Lower leg skin (tissue), 4 donors: ENCODE measurements at regions not wholly inside any gene's neighbourhood (a gene's known extent, or its start where the extent isn't known, plus 50 kb on each side); places are given as distances from the start of the nearest gene placed in this dataset.

Experiments used
- DNase-seq, 2 donors: peaks; one replicate each; pipeline ENCODE4 v3.0.0-alpha.2; 2019; ENCODE audit warnings: low spot score in 2 of 2
- H3K4me3 ChIP-seq: fragments of 200-600 bp; sonication (generic); 2 replicates; pipeline ENCODE4 v1.5.1; 2017; ENCODE audit warnings: mild to moderate bottlenecking, low read depth; ENCODE audit not compliant: poor library complexity, severe bottlenecking
- POLR2A ChIP-seq, 2 donors: fragments of 450-650 bp; IDR thresholded peaks; one replicate each; pipeline ENCODE4 v1.6.1; 2016 to 2017; ENCODE audit warnings: antibody characterized with exemption in 2 of 2, mild to moderate bottlenecking in 1 of 2, moderate library complexity in 1 of 2
- WGBS, 2 donors: methylation state at CpG; one replicate each; pipeline ENCODE4 v1.1.5; 2018; 5-methylcytosine and 5-hydroxymethylcytosine counted together
- intact Hi-C: fragments of 100-400 bp; cut with DNase I; formaldehyde crosslinking; loops from one replicate; pipeline ENCODE4 v1.15.0; 2023; ENCODE audit warnings: low total_unique reads
- TF ChIP-seq, protein P1 (sequence below), 3 donors: fragments of 450-650 bp; IDR thresholded peaks; one replicate each; pipeline ENCODE4 v1.5.1; 2016; ENCODE audit warnings: antibody characterized with exemption in 3 of 3, mild to moderate bottlenecking in 3 of 3, moderate library complexity in 2 of 3

DNA sequence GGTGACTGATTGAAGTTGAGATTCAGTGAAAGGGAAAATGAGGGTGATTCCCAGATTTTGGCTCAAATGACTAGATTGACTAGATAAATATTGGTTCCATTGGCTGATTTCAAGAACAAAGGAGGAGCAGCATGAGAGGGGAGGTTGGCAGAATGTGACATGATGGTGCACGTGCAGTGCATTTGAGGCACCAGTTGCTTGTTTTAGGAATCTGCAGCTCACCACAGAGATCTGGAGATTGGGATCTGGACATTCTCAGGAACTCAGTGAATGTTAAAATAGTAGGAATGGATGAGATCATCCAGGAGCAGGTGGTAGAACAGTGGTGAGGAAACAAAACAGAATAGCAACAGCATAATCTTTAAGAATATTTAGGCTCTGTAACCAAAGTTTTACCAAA lies 496.3 kb downstream of the DHX35 start:
- no peak overlapping the region for H3K4me3 ChIP-seq
- intact Hi-C loops, result no loop called here
- TF ChIP-seq, protein P1, sequence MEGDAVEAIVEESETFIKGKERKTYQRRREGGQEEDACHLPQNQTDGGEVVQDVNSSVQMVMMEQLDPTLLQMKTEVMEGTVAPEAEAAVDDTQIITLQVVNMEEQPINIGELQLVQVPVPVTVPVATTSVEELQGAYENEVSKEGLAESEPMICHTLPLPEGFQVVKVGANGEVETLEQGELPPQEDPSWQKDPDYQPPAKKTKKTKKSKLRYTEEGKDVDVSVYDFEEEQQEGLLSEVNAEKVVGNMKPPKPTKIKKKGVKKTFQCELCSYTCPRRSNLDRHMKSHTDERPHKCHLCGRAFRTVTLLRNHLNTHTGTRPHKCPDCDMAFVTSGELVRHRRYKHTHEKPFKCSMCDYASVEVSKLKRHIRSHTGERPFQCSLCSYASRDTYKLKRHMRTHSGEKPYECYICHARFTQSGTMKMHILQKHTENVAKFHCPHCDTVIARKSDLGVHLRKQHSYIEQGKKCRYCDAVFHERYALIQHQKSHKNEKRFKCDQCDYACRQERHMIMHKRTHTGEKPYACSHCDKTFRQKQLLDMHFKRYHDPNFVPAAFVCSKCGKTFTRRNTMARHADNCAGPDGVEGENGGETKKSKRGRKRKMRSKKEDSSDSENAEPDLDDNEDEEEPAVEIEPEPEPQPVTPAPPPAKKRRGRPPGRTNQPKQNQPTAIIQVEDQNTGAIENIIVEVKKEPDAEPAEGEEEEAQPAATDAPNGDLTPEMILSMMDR (IDR thresholded peaks at IDR 0.05), result no peak
- TF ChIP-seq POLR2A (IDR thresholded peaks at IDR 0.05), result no peak
- WGBS, 2 donors, result 83 to 95% methylated on average over 1 of the region's 1 CpG
- DNase-seq, result no peak

DNA sequence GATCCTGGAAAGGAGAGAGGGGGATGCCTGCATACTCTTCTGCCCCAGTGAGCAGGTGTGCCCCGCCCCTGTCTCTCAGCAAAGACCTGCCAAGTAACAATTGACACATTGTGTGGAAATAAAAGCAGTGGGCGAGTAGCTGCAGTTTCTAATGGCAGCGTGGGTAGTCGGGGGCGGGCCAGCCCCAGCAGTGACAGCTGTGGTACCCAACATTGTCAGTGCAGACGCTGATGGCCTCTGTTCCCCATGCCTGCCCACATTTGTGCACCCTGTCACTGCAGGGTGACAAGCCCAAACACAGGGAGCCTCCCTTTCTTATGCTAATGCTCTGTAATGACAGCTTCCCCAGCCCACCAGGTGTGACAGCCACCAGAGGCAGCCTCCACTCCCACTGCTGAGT lies 491.7 kb downstream of the DHX35 start:
- no peak for TF ChIP-seq POLR2A (IDR thresholded peaks at IDR 0.05)
- TF ChIP-seq, protein P1 (IDR thresholded peaks at IDR 0.05), result no peak
- DNase-seq, result no peak
- WGBS, 2 donors, result 66 to 68% methylated on average over 6 of the region's 6 CpGs
- intact Hi-C loops, result no loop called here
- H3K4me3 ChIP-seq, result no peak overlapping the region

DNA sequence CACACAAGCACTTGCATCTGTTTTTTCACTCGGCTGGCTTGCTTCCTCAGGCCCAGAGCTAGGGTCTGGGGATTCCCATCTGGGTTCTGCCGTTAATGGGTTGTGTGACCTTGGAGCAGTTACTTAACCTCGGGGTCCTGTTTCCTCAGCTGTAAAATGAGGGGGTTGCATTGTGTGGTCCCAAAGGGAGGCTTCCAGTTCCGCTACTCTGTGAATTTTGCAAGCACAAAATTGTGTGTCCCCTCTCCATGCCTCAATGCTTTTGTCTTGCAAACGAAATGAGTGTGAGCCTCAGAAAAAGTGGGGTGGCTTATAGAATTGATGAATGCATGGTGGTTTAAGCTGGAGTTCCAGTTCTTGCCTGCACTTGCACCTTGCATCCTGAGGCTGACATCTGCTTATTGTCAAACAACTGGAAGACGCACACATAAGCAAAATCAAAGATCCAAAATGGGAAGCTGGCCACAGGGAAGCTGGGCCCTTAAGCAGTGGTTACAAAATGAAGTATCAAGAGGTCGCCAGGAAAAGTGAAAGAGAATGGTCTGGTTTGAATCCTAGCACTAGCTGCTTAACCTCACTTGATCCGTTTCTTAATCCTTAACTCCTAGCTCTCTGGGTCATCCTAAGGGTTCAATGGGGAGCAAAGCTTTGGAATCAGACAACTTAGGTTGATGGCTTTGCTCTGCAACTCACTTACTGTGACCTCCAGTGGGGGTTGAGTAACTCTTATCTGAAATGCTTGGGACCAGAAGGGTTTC lies 490.6 kb downstream of the DHX35 start:
- 69 to 71% methylated on average over 8 of the region's 8 CpGs for WGBS, 2 donors
- intact Hi-C loops, result no loop called here
- no peak overlapping the region for H3K4me3 ChIP-seq
- no peak for DNase-seq
- TF ChIP-seq POLR2A (IDR thresholded peaks at IDR 0.05), result no peak
- TF ChIP-seq, protein P1 (IDR thresholded peaks at IDR 0.05), result no peak

DNA sequence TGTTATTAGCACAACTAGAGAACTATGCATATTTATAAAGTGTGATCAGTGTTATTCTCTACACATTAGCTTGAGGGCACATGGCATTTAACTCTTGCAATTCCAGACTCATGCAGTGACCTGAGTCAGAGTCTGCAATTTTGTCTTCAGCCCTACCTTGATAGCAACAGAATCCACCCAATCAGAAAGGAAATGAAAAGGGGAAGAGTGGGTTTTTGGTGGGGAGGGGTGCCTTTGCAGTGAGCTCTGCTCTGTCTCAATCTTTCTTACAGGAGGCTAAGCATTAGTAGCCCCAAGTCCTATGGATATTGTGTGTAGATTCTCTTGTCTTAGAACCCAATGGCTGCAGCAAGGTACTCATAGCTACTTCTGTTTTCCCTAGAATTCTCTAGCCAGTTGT lies 489.2 kb downstream of the DHX35 start:
- no peak for TF ChIP-seq POLR2A (IDR thresholded peaks at IDR 0.05)
- TF ChIP-seq, protein P1 (IDR thresholded peaks at IDR 0.05), result no peak
- intact Hi-C loops, result no loop called here
- no peak for DNase-seq
- H3K4me3 ChIP-seq, result no peak overlapping the region

DNA sequence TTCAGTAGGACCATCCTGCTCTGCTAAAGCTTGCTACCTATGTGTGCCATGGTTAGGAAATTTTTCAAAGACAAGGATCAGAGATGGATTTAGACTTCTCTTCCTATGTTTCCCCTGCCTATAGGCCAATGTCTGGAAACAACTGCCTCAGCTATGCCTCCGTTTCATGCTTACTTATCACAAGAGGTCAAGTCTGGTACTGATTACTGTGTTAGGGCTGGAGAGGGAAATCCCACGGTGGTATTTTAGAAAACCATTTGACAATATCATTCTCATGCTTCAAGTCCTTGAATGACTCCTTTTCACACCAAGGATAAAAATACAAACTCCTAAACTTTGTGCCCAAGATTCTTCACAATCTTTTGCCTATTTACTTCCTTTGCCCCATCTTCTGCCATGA lies 484.3 kb downstream of the DHX35 start:
- intact Hi-C loops, result no loop called here
- no peak overlapping the region for H3K4me3 ChIP-seq
- TF ChIP-seq, protein P1 (IDR thresholded peaks at IDR 0.05), result no peak
- TF ChIP-seq POLR2A (IDR thresholded peaks at IDR 0.05), result no peak
- WGBS, 2 donors, result 30 to 44% methylated on average over 2 of the region's 2 CpGs
- DNase-seq, result no peak

DNA sequence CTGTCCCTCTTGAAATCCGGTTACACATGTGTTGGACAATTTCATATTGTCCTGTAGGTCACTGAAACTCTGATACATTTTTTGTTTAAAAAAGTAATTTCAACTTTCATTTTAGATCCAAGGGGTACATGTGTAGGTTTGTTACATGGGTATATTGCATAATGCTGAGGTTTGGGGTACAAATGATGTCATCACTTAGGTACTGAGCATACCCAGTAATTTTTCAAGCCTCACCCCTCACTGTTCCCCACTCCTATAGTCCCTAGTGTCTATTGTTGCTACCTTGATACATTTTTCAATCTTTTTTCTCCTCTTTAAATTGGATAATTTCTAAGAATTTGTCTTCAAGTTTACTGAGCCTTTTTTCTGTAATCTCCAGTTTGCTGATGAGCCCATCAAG lies 483.0 kb downstream of the DHX35 start:
- no peak for TF ChIP-seq POLR2A (IDR thresholded peaks at IDR 0.05)
- TF ChIP-seq, protein P1 (IDR thresholded peaks at IDR 0.05), result no peak
- 94 to 100% methylated on average over 1 of the region's 1 CpG for WGBS, 2 donors
- intact Hi-C loops, result no loop called here
- DNase-seq, result no peak
- H3K4me3 ChIP-seq, result no peak overlapping the region
